HepG2 (cell line): ENCODE measurements at regions not wholly inside any gene's neighbourhood (a gene's known extent, or its start where the extent isn't known, plus 50 kb on each side); places are given as distances from the start of the nearest gene placed in this dataset.

Experiments
- ATAC-seq: fragments of 200-7000 bp; cut with Tn5 transposase; 3 replicates; pipeline ENCODE4 v1.9.1; 2020; ENCODE audit warnings: mild to moderate bottlenecking, moderate library complexity
- BruUV-seq: library from RNA; stranded (reverse); fragments of 400-500 nt; replicated peaks from 2 replicates; lab custom pipeline; 2021; lab: Mats Ljungman, UMichigan
- CTCF ChIA-PET: fragments of 300-600 bp; formaldehyde crosslinking; extraction: SDS; loops from one replicate; lab custom pipeline; 2021; ENCODE audit warnings: low total read pairs, inconsistent platforms, low intra/inter-chr PET ratio; lab: Yijun Ruan, JAX
- POLR2A ChIA-PET: fragments of 350-600 bp; sonication (Branson Sonifier 250); formaldehyde crosslinking; loops from one replicate; lab custom pipeline; 2020; ENCODE audit warnings: antibody characterized with exemption, inconsistent platforms; lab: Yijun Ruan, JAX
- DNase-seq: peaks from one replicate; pipeline ENCODE4 v3.0.0-alpha.2; 2015; ENCODE audit warnings: low spot score
- FAIRE-seq: peaks from 3 replicates; lab custom pipeline; 2011; peaks lifted over from hg19 to GRCh38; lab: Jason Lieb, UNC
- H2AFZ ChIP-seq: one replicate; pipeline ENCODE4 v1.6.1; 2011; ENCODE audit warnings: low read length, inconsistent platforms
- H3K27ac ChIP-seq: fragments of 300-600 bp; 3 replicates; pipeline ENCODE4 v1.8.0; 2011; ENCODE audit warnings: mixed run types, mild to moderate bottlenecking, mixed read lengths, low read length, inconsistent platforms; ENCODE audit not compliant: insufficient read depth; ENCODE audit errors: extremely low read length
- H3K27me3 ChIP-seq, 2 experiments: fragments of 200-600 bp in 1 of 2; 2 replicates in 1 of 2; 3 replicates in 1 of 2; pipeline versions ENCODE4 v1.6.0 to v1.8.0; 2011; ENCODE audit warnings: low read length in 2 of 2, mild to moderate bottlenecking in 2 of 2, moderate library complexity in 2 of 2, inconsistent platforms in 1 of 2; ENCODE audit not compliant: insufficient read depth in 2 of 2, control insufficient read depth in 1 of 2
- H3K36me3 ChIP-seq, 2 experiments: fragments of 200-600 bp in 1 of 2; replicated peaks in 1 of 2; 2 replicates in 1 of 2; 3 replicates in 1 of 2; pipeline versions ENCODE4 v1.5.1 to v1.8.0; 2011; ENCODE audit warnings: low read length in 2 of 2, inconsistent platforms in 1 of 2; ENCODE audit not compliant: insufficient read depth in 2 of 2, control insufficient read depth in 1 of 2
- H3K4me1 ChIP-seq: 2 replicates; pipeline ENCODE4 v1.5.1; 2012; ENCODE audit warnings: low read length, inconsistent platforms; ENCODE audit not compliant: insufficient read depth
- H3K4me2 ChIP-seq: 2 replicates; pipeline ENCODE4 v1.6.0; 2011; ENCODE audit warnings: low read depth, low read length, inconsistent platforms
- H3K4me3 ChIP-seq, 3 experiments: fragments of 200-600 bp in 1 of 3; sonication (generic), shearing (Covaris generic) in 1 of 3; replicated peaks in 1 of 3; 2 replicates each; pipeline ENCODE4 v1.5.1; 2011 to 2016; ENCODE audit warnings: low read length in 3 of 3, inconsistent platforms in 2 of 3, low read depth in 2 of 3, mild to moderate bottlenecking in 2 of 3, control low read depth in 1 of 3, mixed read lengths in 1 of 3; ENCODE audit not compliant: insufficient read depth in 1 of 3
- H3K79me2 ChIP-seq: one replicate; pipeline ENCODE4 v1.6.1; 2011; ENCODE audit warnings: low read length, inconsistent platforms; ENCODE audit not compliant: insufficient read depth
- H3K9ac ChIP-seq: 2 replicates; pipeline ENCODE4 v1.6.0; 2011; ENCODE audit warnings: mild to moderate bottlenecking, low read depth, low read length, inconsistent platforms; ENCODE audit not compliant: insufficient read depth
- H3K9me3 ChIP-seq: 2 replicates; pipeline ENCODE4 v1.5.1; 2012; ENCODE audit warnings: mild to moderate bottlenecking, low read length
- H4K20me1 ChIP-seq: 2 replicates; pipeline ENCODE4 v1.6.0; 2011; ENCODE audit warnings: inconsistent platforms, mild to moderate bottlenecking, low read length, moderate library complexity; ENCODE audit not compliant: insufficient read depth
- AGO1 ChIP-seq: fragments of 200-400 bp; formaldehyde crosslinking; IDR thresholded peaks from 2 replicates; pipeline ENCODE4 v1.6.1; 2017; ENCODE audit warnings: mild to moderate bottlenecking, low read depth, low read length, moderate library complexity; ENCODE audit not compliant: poor library complexity, severe bottlenecking
- DR1 ChIP-seq: sonication (generic); formaldehyde crosslinking; IDR thresholded peaks from 2 replicates; pipeline ENCODE4 v1.8.0; 2021; ENCODE audit warnings: mild to moderate bottlenecking, missing genetic modification reagents, inconsistent platforms
- EP300 ChIP-seq, 3 experiments: sonication (generic) in 1 of 3; formaldehyde crosslinking in 1 of 3; IDR thresholded peaks; 2 replicates each; pipeline versions ENCODE4 v1.5.1 to v1.6.1; 2011 to 2020; ENCODE audit warnings: low read depth in 2 of 3, low read length in 2 of 3, borderline replicate concordance in 1 of 3, improper control_type of control experiment in 1 of 3, mild to moderate bottlenecking in 1 of 3, missing genetic modification reagents in 1 of 3, moderate library complexity in 1 of 3
- GRHL1 ChIP-seq: sonication (generic); formaldehyde crosslinking; conservative IDR thresholded peaks from 2 replicates; pipeline ENCODE4 v1.8.0; 2022; ENCODE audit warnings: missing genetic modification reagents
- KLF13 ChIP-seq: sonication (generic); formaldehyde crosslinking; IDR thresholded peaks from 2 replicates; pipeline ENCODE4 v1.4.0; 2020; ENCODE audit warnings: mild to moderate bottlenecking, missing genetic modification reagents
- RBM22 ChIP-seq: fragments of 200-400 bp; formaldehyde crosslinking; optimal IDR thresholded peaks from 2 replicates; pipeline ENCODE3; 2017; ENCODE audit warnings: mild to moderate bottlenecking, low read length, moderate library complexity
- RORA ChIP-seq: sonication (generic); formaldehyde crosslinking; IDR thresholded peaks from 2 replicates; pipeline ENCODE4 v1.5.0; 2020; ENCODE audit warnings: mild to moderate bottlenecking, missing genetic modification reagents, moderate library complexity
- ZNF17 ChIP-seq: sonication (generic); formaldehyde crosslinking; IDR thresholded peaks from 2 replicates; pipeline ENCODE4 v1.5.0; 2020; ENCODE audit warnings: mild to moderate bottlenecking, missing genetic modification reagents
- ZNF337 ChIP-seq: sonication (generic); formaldehyde crosslinking; IDR thresholded peaks from 2 replicates; pipeline ENCODE4 v1.5.1; 2020; ENCODE audit warnings: missing genetic modification reagents, low read depth, mild to moderate bottlenecking, borderline replicate concordance
- ZNF563 ChIP-seq: sonication (generic); formaldehyde crosslinking; IDR thresholded peaks from 2 replicates; pipeline ENCODE4 v1.8.0; 2022; ENCODE audit warnings: mild to moderate bottlenecking, moderate library complexity, missing genetic modification reagents
- in situ Hi-C: cut with HindIII; loops from 2 replicates; pipeline ENCODE4 v1.10.0; 2017; ENCODE audit warnings: low pct_unique_long_range_greater_than_20kb; ENCODE audit not compliant: extremely low pct_ligation_motif_present
- intact Hi-C: fragments of 100-400 bp; cut with micrococcal nuclease; formaldehyde crosslinking; loops from one replicate; pipeline ENCODE4 v1.10.0; 2022; ENCODE audit not compliant: unreplicated experiment

- Histone ChIP-seq H3K4me3 (no peak overlapping the region), H3K9ac (no peak overlapping the region), H3K4me2 (no peak overlapping the region), H3K9me3 (no peaks in the 10 kb centered on the region), H3K79me2 (no peaks in the 10 kb centered on the region), H2AFZ (no peak overlapping the region), H3K36me3 (no peaks in the 10 kb centered on the region), H4K20me1 (no peaks in the 10 kb centered on the region), H3K27ac (no peak overlapping the region), H3K27me3 (no peaks in the 10 kb centered on the region), H3K4me1 (peaks cover 25% of the 10 kb centered on the region)
- BruUV-seq, result no TSS peak
- no peak for TF ChIP-seq ZNF17 (CRISPR knock-in tag)
- no peak for TF ChIP-seq GRHL1 (CRISPR knock-in tag)
- TF ChIP-seq AGO1, result no peak
- no peak for TF ChIP-seq EP300 (IDR thresholded peaks at IDR 0.05; ENCODE audit: low read depth in 2 of 2, low read length in 2 of 2)
- TF ChIP-seq EP300 (CRISPR knock-in tag; IDR thresholded peaks at IDR 0.05; ENCODE audit: borderline replicate concordance), result no peak
- TF ChIP-seq ZNF337, result no peak
- TF ChIP-seq RBM22, result no peak
- TF ChIP-seq DR1 (CRISPR knock-in tag), result no peak
- no peak for TF ChIP-seq ZNF563 (CRISPR knock-in tag)
- TF ChIP-seq RORA (CRISPR knock-in tag), result no peak
- no peak for TF ChIP-seq KLF13
- DNase-seq (no peak), ATAC-seq (no peak), FAIRE-seq (no peak)
- ChIA-PET CTCF (no interaction called here), POLR2A (no interaction called here)
- in situ Hi-C loops (loop anchor here (5.0 kb wide), 1 partner anchor 201 kb away; no protein-coding TSS in a partner anchor), intact Hi-C loops (loop anchor here (10.0 kb wide), 1 partner anchor 128 kb away; no protein-coding TSS in a partner anchor)
These were observed 140.1 kb upstream of the CPM start for GRCh38 chr12:69073035-69073434.
